ENCODE measurements at regions not wholly inside any gene's neighbourhood (a gene's known extent, or its start where the extent isn't known, plus 50 kb on each side); places are given as distances from the start of the nearest gene placed in this dataset.

GRCh38 chr17:68737761-68738443 is 136.7 kb upstream of the FAM20A start:
- TF ChIP-seq CTCF (IDR thresholded peaks at IDR 0.05): no peak
- TF ChIP-seq POLR2A (IDR thresholded peaks at IDR 0.05): no peak
- no peak for TF ChIP-seq POLR2AphosphoS5 (IDR thresholded peaks at IDR 0.05; ENCODE audit: insufficient read depth in 1 of 2, low read depth in 1 of 2)

Measured in vagina (tissue), 2 donors.